Caco-2 (cell line): ENCODE measurements at regions not wholly inside any gene's neighbourhood (a gene's known extent, or its start where the extent isn't known, plus 50 kb on each side); places are given as distances from the start of the nearest gene placed in this dataset.

Source experiments
- BruUV-seq: library from RNA; stranded (reverse); fragments of 400-500 nt; replicated peaks from 2 replicates; lab custom pipeline; 2021; lab: Mats Ljungman, UMichigan
- CTCF ChIA-PET: fragments of 300-600 bp; sonication (Branson Sonifier 250); formaldehyde crosslinking; loops from one replicate; lab custom pipeline; 2022; ENCODE audit warnings: antibody characterized with exemption; lab: Charles Lee
- POLR2A ChIA-PET: fragments of 300-600 bp; sonication (Branson Sonifier 250); formaldehyde crosslinking; loops from one replicate; lab custom pipeline; 2022; ENCODE audit warnings: antibody characterized with exemption; lab: Charles Lee
- DNase-seq, 2 experiments: peaks; one replicate each; pipeline versions ENCODE4 v3.0.0 to v3.0.0-alpha.2; 2020 to 2022
- H3K27me3 ChIP-seq: replicated peaks from 2 replicates; pipeline ENCODE4 v1.6.0; 2011; ENCODE audit warnings: low read length; ENCODE audit not compliant: control insufficient read depth, insufficient read depth
- H3K36me3 ChIP-seq: 2 replicates; pipeline ENCODE4 v1.5.1; 2011; ENCODE audit warnings: low read length; ENCODE audit not compliant: control insufficient read depth, insufficient read depth
- H3K4me1 ChIP-seq: fragments of 250-450 bp; sonication (Bioruptor Pico); 2 replicates; pipeline ENCODE4 v1.5.1; 2020; ENCODE audit warnings: mild to moderate bottlenecking
- H3K4me3 ChIP-seq: 2 replicates; pipeline ENCODE4 v1.5.1; 2011; ENCODE audit warnings: low read depth, mild to moderate bottlenecking, control low read depth, low read length
- H3K9me3 ChIP-seq: fragments of 250-450 bp; sonication (Bioruptor Pico); 2 replicates; pipeline ENCODE4 v1.5.1; 2020; ENCODE audit warnings: mild to moderate bottlenecking, moderate library complexity
- H3K27ac Mint-ChIP-seq: one replicate; pipeline ENCODE4 v1.8.0; 2022; ENCODE audit warnings: mixed read lengths; ENCODE audit not compliant: unreplicated experiment
- H3K27me3 Mint-ChIP-seq: one replicate; pipeline ENCODE4 v1.8.0; 2022; ENCODE audit warnings: mixed read lengths; ENCODE audit not compliant: insufficient read depth, unreplicated experiment
- H3K36me3 Mint-ChIP-seq: one replicate; pipeline ENCODE4 v1.8.0; 2022; ENCODE audit warnings: mild to moderate bottlenecking, mixed read lengths; ENCODE audit not compliant: insufficient read depth, unreplicated experiment
- H3K4me1 Mint-ChIP-seq: one replicate; pipeline ENCODE4 v1.8.0; 2022; ENCODE audit warnings: low read depth, mixed read lengths; ENCODE audit not compliant: unreplicated experiment
- H3K4me3 Mint-ChIP-seq: one replicate; pipeline ENCODE4 v1.8.0; 2022; ENCODE audit warnings: mild to moderate bottlenecking, moderate library complexity, mixed read lengths; ENCODE audit not compliant: unreplicated experiment
- H3K9me3 Mint-ChIP-seq: one replicate; pipeline ENCODE4 v1.8.0; 2022; ENCODE audit warnings: mixed read lengths; ENCODE audit not compliant: unreplicated experiment
- intact Hi-C: fragments of 100-400 bp; cut with micrococcal nuclease; formaldehyde crosslinking; loops from one replicate; pipeline ENCODE4 v1.10.0; 2022; ENCODE audit not compliant: unreplicated experiment
- TF ChIP-seq, protein P1 (sequence below), 2 experiments: fragments of 200-600 bp in 1 of 2; IDR thresholded peaks; 1 replicate in 1 of 2; 2 replicates in 1 of 2; pipeline versions ENCODE4 v1.5.1 to v1.8.0; 2011 to 2022; ENCODE audit warnings: antibody characterized with exemption in 1 of 2, control low read depth in 1 of 2, inconsistent platforms in 1 of 2, low read depth in 1 of 2, low read length in 1 of 2, mild to moderate bottlenecking in 1 of 2, moderate library complexity in 1 of 2; ENCODE audit not compliant: insufficient read depth in 1 of 2, severe bottlenecking in 1 of 2, unreplicated experiment in 1 of 2

DNA sequence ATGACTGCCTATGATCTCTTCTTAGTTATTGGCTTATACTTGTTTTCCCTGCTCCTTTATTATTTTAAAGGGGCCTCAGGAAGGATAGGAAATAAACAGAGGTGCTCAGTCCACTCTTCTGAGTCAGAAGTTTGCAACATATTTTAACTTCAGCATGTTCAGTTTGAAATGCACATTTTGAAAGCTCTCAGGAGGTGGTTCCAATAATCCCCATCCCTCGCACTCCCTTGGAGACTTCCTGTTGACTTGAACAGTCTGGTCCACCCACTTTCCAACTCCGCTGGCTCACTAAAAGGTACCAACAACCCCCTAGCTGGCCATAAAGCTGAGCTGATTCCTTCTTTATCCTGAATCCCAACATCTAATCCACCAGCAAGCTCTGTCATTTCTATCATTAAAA, 78.3 kb upstream of the DUSP21 start:
- Histone ChIP-seq H3K36me3 (no peaks in the 10 kb centered on the region), H3K27me3 (no peaks in the 10 kb centered on the region), H3K4me1 (no peaks in the 10 kb centered on the region), H3K4me3 (no peak overlapping the region), H3K9me3 (no peaks in the 10 kb centered on the region)
- Mint-ChIP-seq H3K4me3 (no peak overlapping the region), H3K9me3 (no peaks in the 10 kb centered on the region), H3K4me1 (no peaks in the 10 kb centered on the region), H3K36me3 (no peaks in the 10 kb centered on the region), H3K27ac (no peak overlapping the region), H3K27me3 (no peaks in the 10 kb centered on the region)
- POLR2A ChIA-PET = no interaction called here
- intact Hi-C loops = no loop called here
- CTCF ChIA-PET = no interaction called here
- no TSS peak for BruUV-seq
- TF ChIP-seq, protein P1, sequence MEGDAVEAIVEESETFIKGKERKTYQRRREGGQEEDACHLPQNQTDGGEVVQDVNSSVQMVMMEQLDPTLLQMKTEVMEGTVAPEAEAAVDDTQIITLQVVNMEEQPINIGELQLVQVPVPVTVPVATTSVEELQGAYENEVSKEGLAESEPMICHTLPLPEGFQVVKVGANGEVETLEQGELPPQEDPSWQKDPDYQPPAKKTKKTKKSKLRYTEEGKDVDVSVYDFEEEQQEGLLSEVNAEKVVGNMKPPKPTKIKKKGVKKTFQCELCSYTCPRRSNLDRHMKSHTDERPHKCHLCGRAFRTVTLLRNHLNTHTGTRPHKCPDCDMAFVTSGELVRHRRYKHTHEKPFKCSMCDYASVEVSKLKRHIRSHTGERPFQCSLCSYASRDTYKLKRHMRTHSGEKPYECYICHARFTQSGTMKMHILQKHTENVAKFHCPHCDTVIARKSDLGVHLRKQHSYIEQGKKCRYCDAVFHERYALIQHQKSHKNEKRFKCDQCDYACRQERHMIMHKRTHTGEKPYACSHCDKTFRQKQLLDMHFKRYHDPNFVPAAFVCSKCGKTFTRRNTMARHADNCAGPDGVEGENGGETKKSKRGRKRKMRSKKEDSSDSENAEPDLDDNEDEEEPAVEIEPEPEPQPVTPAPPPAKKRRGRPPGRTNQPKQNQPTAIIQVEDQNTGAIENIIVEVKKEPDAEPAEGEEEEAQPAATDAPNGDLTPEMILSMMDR (IDR thresholded peaks at IDR 0.05; ENCODE audit: insufficient read depth in 1 of 2, low read depth in 1 of 2, low read length in 1 of 2, severe bottlenecking in 1 of 2, unreplicated experiment in 1 of 2) = no peak
- no peak for DNase-seq

DNA sequence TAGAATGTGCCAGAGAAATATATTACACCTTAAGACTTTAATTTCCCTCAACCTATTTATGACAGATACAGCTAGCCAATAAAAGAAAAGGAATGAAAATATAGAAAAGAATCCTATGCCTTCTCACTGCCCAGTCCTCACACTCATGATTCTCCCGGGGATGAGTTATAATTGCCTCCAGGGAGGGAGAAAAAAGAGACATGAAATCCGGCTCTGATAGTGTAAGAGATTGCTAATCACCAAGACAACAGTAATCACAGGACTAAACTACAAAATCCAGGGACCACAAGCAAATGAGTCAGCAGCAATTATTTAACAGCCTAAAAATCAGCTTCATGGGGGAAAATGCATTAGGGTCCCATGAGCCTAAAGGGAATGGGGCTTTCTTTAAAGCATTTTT, 95.9 kb upstream of the DUSP21 start:
- Mint-ChIP-seq H3K27ac (no peak overlapping the region), H3K36me3 (no peaks in the 10 kb centered on the region), H3K27me3 (no peaks in the 10 kb centered on the region), H3K9me3 (no peaks in the 10 kb centered on the region), H3K4me1 (peaks cover 5% of the 10 kb centered on the region), H3K4me3 (no peak overlapping the region)
- POLR2A ChIA-PET = no interaction called here
- Histone ChIP-seq H3K9me3 (no peaks in the 10 kb centered on the region), H3K4me1 (no peaks in the 10 kb centered on the region), H3K36me3 (no peaks in the 10 kb centered on the region), H3K4me3 (no peak overlapping the region), H3K27me3 (no peaks in the 10 kb centered on the region)
- BruUV-seq = no TSS peak
- intact Hi-C loops = no loop called here
- CTCF ChIA-PET = no interaction called here
- DNase-seq = no peak
- TF ChIP-seq, protein P1 (IDR thresholded peaks at IDR 0.05; ENCODE audit: insufficient read depth in 1 of 2, low read depth in 1 of 2, low read length in 1 of 2, severe bottlenecking in 1 of 2, unreplicated experiment in 1 of 2) = no peak

DNA sequence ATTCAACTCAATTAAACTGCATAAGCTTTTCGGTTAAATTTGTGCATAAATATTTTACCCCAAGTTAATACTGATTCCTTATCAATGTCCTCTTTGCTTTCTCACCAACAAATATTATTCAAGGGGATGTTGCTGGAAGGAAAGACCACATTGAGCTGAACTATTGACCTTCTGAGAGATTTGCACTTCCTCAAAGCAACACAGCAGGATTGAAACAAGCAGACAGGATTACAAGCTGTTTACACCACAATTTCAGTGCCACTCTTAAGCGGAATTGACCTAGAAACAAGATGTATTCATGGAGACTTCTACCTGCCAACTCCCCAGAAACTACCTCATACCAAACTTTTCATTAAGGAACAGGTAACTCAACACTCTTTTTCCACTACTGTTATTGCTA, 96.5 kb upstream of the DUSP21 start:
- H3K9me3 Mint-ChIP-seq = no peaks in the 10 kb centered on the region

More for the DNA sequence above, 96.5 kb upstream of the DUSP21 start:
- Histone ChIP-seq H3K36me3 (no peaks in the 10 kb centered on the region), H3K9me3 (no peaks in the 10 kb centered on the region), H3K4me1 (no peaks in the 10 kb centered on the region), H3K27me3 (no peaks in the 10 kb centered on the region), H3K4me3 (no peak overlapping the region)
- no peaks in the 10 kb centered on the region for H3K27me3 Mint-ChIP-seq
- no peak overlapping the region for H3K27ac Mint-ChIP-seq
- DNase-seq = no peak
- ChIA-PET CTCF (no interaction called here), POLR2A (no interaction called here)
- no TSS peak for BruUV-seq
- peaks cover 5% of the 10 kb centered on the region for H3K4me1 Mint-ChIP-seq
- no peaks in the 10 kb centered on the region for H3K36me3 Mint-ChIP-seq
- no peak overlapping the region for H3K4me3 Mint-ChIP-seq
- intact Hi-C loops = no loop called here
- TF ChIP-seq, protein P1 (IDR thresholded peaks at IDR 0.05; ENCODE audit: insufficient read depth in 1 of 2, low read depth in 1 of 2, low read length in 1 of 2, severe bottlenecking in 1 of 2, unreplicated experiment in 1 of 2) = no peak
